ENCODE measurements at regions not wholly inside any gene's neighbourhood (a gene's known extent, or its start where the extent isn't known, plus 50 kb on each side); places are given as distances from the start of the nearest gene placed in this dataset.

- TF ChIP-seq POLR2AphosphoS5 (IDR thresholded peaks at IDR 0.05; ENCODE audit: low read depth, low read length) (no peak), REST (IDR thresholded peaks at IDR 0.05; ENCODE audit: insufficient read depth in 1 of 2, low read depth in 2 of 2, low read length in 2 of 2) (no peak), FOXP2 (optimal IDR thresholded peaks at IDR 0.05; ENCODE audit: borderline replicate concordance, extremely low read depth, extremely low read length, insufficient read depth) (no peak)
Measured at GRCh38 chr2:15050483-15050882, 418.0 kb downstream of the LRATD1 start.

Data from PFSK-1 (cell line).